HL-60 (cell line): ENCODE measurements at regions not wholly inside any gene's neighbourhood (a gene's known extent, or its start where the extent isn't known, plus 50 kb on each side); places are given as distances from the start of the nearest gene placed in this dataset.

ENCODE experiments used
- DNase-seq, 2 experiments: peaks; one replicate each; pipeline ENCODE4 v3.0.0-alpha.2; 2010 to 2020; ENCODE audit warnings: low read depth in 1 of 2, low spot score in 1 of 2
- H3K27ac ChIP-seq: fragments of 250-450 bp; sonication (Bioruptor Pico); replicated peaks from 2 replicates; pipeline ENCODE4 v1.5.1; 2020; ENCODE audit warnings: mild to moderate bottlenecking, moderate library complexity
- H3K27me3 ChIP-seq: fragments of 250-450 bp; sonication (Bioruptor Pico); 2 replicates; pipeline ENCODE4 v1.5.1; 2021; ENCODE audit warnings: mild to moderate bottlenecking, moderate library complexity; ENCODE audit not compliant: insufficient read depth, poor library complexity, severe bottlenecking
- H3K4me3 ChIP-seq: replicated peaks from 2 replicates; pipeline ENCODE4 v1.5.1; 2011; ENCODE audit warnings: mild to moderate bottlenecking, control low read depth, low read length; ENCODE audit not compliant: insufficient read depth
- CTCF ChIP-seq: IDR thresholded peaks from one replicate; pipeline ENCODE4 v1.5.1; 2011; ENCODE audit warnings: low read length, control low read depth, inconsistent platforms; ENCODE audit not compliant: insufficient read depth
- GABPA ChIP-seq: IDR thresholded peaks from 2 replicates; pipeline ENCODE4 v1.6.1; 2012; ENCODE audit warnings: low read depth
- POLR2AphosphoS5 ChIP-seq: IDR thresholded peaks from 2 replicates; pipeline ENCODE4 v1.6.1; 2012; ENCODE audit warnings: low read depth
- REST ChIP-seq: IDR thresholded peaks from 2 replicates; pipeline ENCODE4 v1.6.1; 2012; ENCODE audit warnings: low read depth; ENCODE audit not compliant: insufficient replicate concordance
- SPI1 ChIP-seq: IDR thresholded peaks from 2 replicates; pipeline ENCODE4 v1.6.1; 2012; ENCODE audit warnings: low read depth, mild to moderate bottlenecking, borderline replicate concordance

- Histone ChIP-seq H3K4me3 (no peak overlapping the region), H3K27me3 (no peaks in the 10 kb centered on the region), H3K27ac (no peak overlapping the region)
- DNase-seq: no peak
- TF ChIP-seq POLR2AphosphoS5 (no peak), SPI1 (no peak), REST (no peak), GABPA (no peak), CTCF (no peak)
These were observed 156.2 kb upstream of the NETO1 start for GRCh38 chr18:73023975-73024374.

- Histone ChIP-seq H3K4me3 (no peak overlapping the region), H3K27me3 (no peaks in the 10 kb centered on the region), H3K27ac (no peak overlapping the region)
- TF ChIP-seq POLR2AphosphoS5 (no peak), CTCF (no peak), GABPA (no peak)
- no peak for DNase-seq
These were observed 141.9 kb upstream of the NETO1 start for GRCh38 chr18:73009691-73010090.

- DNase-seq: no peak
These were observed 140.1 kb upstream of the NETO1 start for GRCh38 chr18:73007915-73008308.

More at GRCh38 chr18:73007915-73008308, 140.1 kb upstream of the NETO1 start:
- TF ChIP-seq CTCF: no peak
- TF ChIP-seq GABPA: no peak
- no peak for TF ChIP-seq POLR2AphosphoS5
- no peak for TF ChIP-seq REST
- no peak for TF ChIP-seq SPI1
- Histone ChIP-seq H3K27ac (no peak overlapping the region), H3K4me3 (no peak overlapping the region), H3K27me3 (no peaks in the 10 kb centered on the region)
